NCI-H1105 (cell line): ENCODE measurements at regions not wholly inside any gene's neighbourhood (a gene's known extent, or its start where the extent isn't known, plus 50 kb on each side); places are given as distances from the start of the nearest gene placed in this dataset.

Experiments
- DNase-seq: peaks from one replicate; lab custom pipeline; 2025; lab: John Stamatoyannopoulos, UW

- DNase-seq: no peak
Observed at GRCh38 chr6:67391955-67392354, 1243.1 kb upstream of the ADGRB3 start.

GRCh38 chr6:67369679-67370078 lies 1265.4 kb upstream of the ADGRB3 start:
- no peak for DNase-seq

- DNase-seq: no peak
Observed at GRCh38 chr6:67362976-67363375, 1272.1 kb upstream of the ADGRB3 start.

GRCh38 chr6:67361264-67361663 lies 1273.8 kb upstream of the ADGRB3 start:
- no peak for DNase-seq

- DNase-seq: no peak
Observed at GRCh38 chr6:67358241-67358640, 1276.8 kb upstream of the ADGRB3 start.

GRCh38 chr6:67353861-67354260 lies 1281.2 kb upstream of the ADGRB3 start:
- DNase-seq: no peak

- DNase-seq: no peak
Observed at GRCh38 chr6:67352717-67353116, 1282.4 kb upstream of the ADGRB3 start.

GRCh38 chr6:67350729-67351128 lies 1284.4 kb upstream of the ADGRB3 start:
- DNase-seq: no peak

GRCh38 chr6:67345946-67346345 lies 1289.1 kb upstream of the ADGRB3 start:
- peak; percentile 68 for DNase-seq

GRCh38 chr6:67336014-67336413 lies 1299.1 kb upstream of the ADGRB3 start:
- DNase-seq: no peak

GRCh38 chr6:67331304-67331703 lies 1303.8 kb upstream of the ADGRB3 start:
- DNase-seq: no peak

- no peak for DNase-seq
Observed at GRCh38 chr6:67328269-67328668, 1306.8 kb upstream of the ADGRB3 start.

- no peak for DNase-seq
Observed at GRCh38 chr6:67300430-67301040, 1334.5 kb upstream of the ADGRB3 start.

GRCh38 chr6:67292169-67292568 lies 1342.9 kb upstream of the ADGRB3 start:
- no peak for DNase-seq

GRCh38 chr6:67287566-67287965 lies 1347.5 kb upstream of the ADGRB3 start:
- no peak for DNase-seq

GRCh38 chr6:67285770-67286495 lies 1349.1 kb upstream of the ADGRB3 start:
- DNase-seq: no peak

GRCh38 chr6:67277312-67277711 lies 1357.8 kb upstream of the ADGRB3 start:
- no peak for DNase-seq

- DNase-seq: no peak
Observed at GRCh38 chr6:67265996-67266921, 1368.8 kb upstream of the ADGRB3 start.

- DNase-seq: no peak
Observed at GRCh38 chr6:67252663-67253062, 1382.4 kb upstream of the ADGRB3 start.

- no peak for DNase-seq
Observed at GRCh38 chr6:67248077-67248476, 1387.0 kb upstream of the ADGRB3 start.

- DNase-seq: no peak
Observed at GRCh38 chr6:67244037-67244436, 1391.0 kb upstream of the ADGRB3 start.

GRCh38 chr6:67237277-67237676 lies 1397.8 kb upstream of the ADGRB3 start:
- no peak for DNase-seq

- no peak for DNase-seq
Observed at GRCh38 chr6:67231092-67231491, 1404.0 kb upstream of the ADGRB3 start.
